Stomach (tissue), 4 donors: ENCODE measurements at regions not wholly inside any gene's neighbourhood (a gene's known extent, or its start where the extent isn't known, plus 50 kb on each side); places are given as distances from the start of the nearest gene placed in this dataset.

Source experiments
- EP300 ChIP-seq: sonication (generic); formaldehyde crosslinking; IDR thresholded peaks from one replicate; pipeline ENCODE4 v1.6.1; 2017; ENCODE audit warnings: antibody characterized with exemption
- POLR2A ChIP-seq, 4 donors: fragments of 450-650 bp; IDR thresholded peaks; one replicate each; pipeline ENCODE4 v1.6.1; 2016; ENCODE audit warnings: antibody characterized with exemption in 4 of 4, control low read depth in 2 of 4, mild to moderate bottlenecking in 1 of 4, moderate library complexity in 1 of 4
- POLR2AphosphoS5 ChIP-seq, 3 donors: sonication (generic); formaldehyde crosslinking; IDR thresholded peaks; one replicate each; pipeline ENCODE4 v1.6.1; 2016; ENCODE audit warnings: antibody characterized with exemption in 3 of 3

GRCh38 chr13:44267980-44268379, 105.6 kb upstream of the SERP2 start:
- no peak for TF ChIP-seq EP300
- TF ChIP-seq POLR2AphosphoS5 (IDR thresholded peaks at IDR 0.05), result peak in 2 of 3 donors; percentile 4 to 15
- TF ChIP-seq POLR2A (IDR thresholded peaks at IDR 0.05), result no peak
